HG03280 (cell line): ENCODE measurements at regions not wholly inside any gene's neighbourhood (a gene's known extent, or its start where the extent isn't known, plus 50 kb on each side); places are given as distances from the start of the nearest gene placed in this dataset.
A peak's percentile ranks its signal among the peaks of the same experiment; 100 is the strongest.

Experiments
- ATAC-seq: cut with Tn5 transposase; IDR thresholded peaks from one replicate; pipeline ENCODE4 v1.9.1; 2021; ENCODE audit warnings: mild to moderate bottlenecking, moderate library complexity; ENCODE audit not compliant: unreplicated experiment

GRCh38 chr3:148333091-148333490, 364.6 kb upstream of the AGTR1 start:
- ATAC-seq, result no peak

GRCh38 chr3:148335612-148336011, 362.1 kb upstream of the AGTR1 start:
- no peak for ATAC-seq

GRCh38 chr3:148343416-148343815, 354.3 kb upstream of the AGTR1 start:
- no peak for ATAC-seq

GRCh38 chr3:148344521-148344920, 353.2 kb upstream of the AGTR1 start:
- ATAC-seq, result no peak

GRCh38 chr3:148360051-148360450, 337.7 kb upstream of the AGTR1 start:
- no peak for ATAC-seq

GRCh38 chr3:148366743-148367410, 330.8 kb upstream of the AGTR1 start:
- ATAC-seq, result no peak

GRCh38 chr3:148367756-148368155, 329.9 kb upstream of the AGTR1 start:
- ATAC-seq, result no peak

GRCh38 chr3:148369381-148369780, 328.3 kb upstream of the AGTR1 start:
- ATAC-seq, result no peak

GRCh38 chr3:148372206-148372875, 325.4 kb upstream of the AGTR1 start:
- ATAC-seq, result no peak

GRCh38 chr3:148373961-148374360, 323.7 kb upstream of the AGTR1 start:
- ATAC-seq, result no peak

GRCh38 chr3:148379763-148380382, 317.8 kb upstream of the AGTR1 start:
- peak; percentile 93 for ATAC-seq

GRCh38 chr3:148381051-148381450, 316.7 kb upstream of the AGTR1 start:
- no peak for ATAC-seq

GRCh38 chr3:148389916-148390315, 307.8 kb upstream of the AGTR1 start:
- ATAC-seq, result no peak

GRCh38 chr3:148395821-148396220, 301.9 kb upstream of the AGTR1 start:
- ATAC-seq, result no peak

GRCh38 chr3:148400754-148401153, 296.9 kb upstream of the AGTR1 start:
- no peak for ATAC-seq

GRCh38 chr3:148408667-148409066, 289.0 kb upstream of the AGTR1 start:
- no peak for ATAC-seq

GRCh38 chr3:148420242-148420641, 277.5 kb upstream of the AGTR1 start:
- ATAC-seq, result no peak

GRCh38 chr3:148428862-148429605, 268.7 kb upstream of the AGTR1 start:
- ATAC-seq, result no peak

- no peak for ATAC-seq
These were observed 264.0 kb upstream of the AGTR1 start for GRCh38 chr3:148433665-148434064.

GRCh38 chr3:148435534-148435933, 262.2 kb upstream of the AGTR1 start:
- ATAC-seq, result no peak

- peak; percentile 80 for ATAC-seq
These were observed 258.4 kb upstream of the AGTR1 start for GRCh38 chr3:148439254-148439822.
